H1 (cell line): ENCODE measurements at regions not wholly inside any gene's neighbourhood (a gene's known extent, or its start where the extent isn't known, plus 50 kb on each side); places are given as distances from the start of the nearest gene placed in this dataset.

Experiments used
- CTCF ChIA-PET: fragments of 300-600 bp; sonication (Branson Sonifier 250); formaldehyde crosslinking; loops from one replicate; lab custom pipeline; 2021; ENCODE audit not compliant: partially characterized antibody; lab: Charles Lee
- POLR2A ChIA-PET: fragments of 300-600 bp; sonication (Branson Sonifier 250); formaldehyde crosslinking; loops from one replicate; lab custom pipeline; 2021; ENCODE audit warnings: inconsistent platforms; ENCODE audit not compliant: partially characterized antibody; lab: Charles Lee
- DNase-seq, 2 experiments: peaks; one replicate each; pipeline versions ENCODE4 v3.0.0 to v3.0.0-alpha.2; 2010 to 2022; ENCODE audit warnings: low spot score in 2 of 2, low read depth in 1 of 2, mixed read lengths in 1 of 2
- FAIRE-seq: peaks from 2 replicates; lab custom pipeline; 2011; peaks lifted over from hg19 to GRCh38; lab: Jason Lieb, UNC
- H2AFZ ChIP-seq: 2 replicates; pipeline ENCODE4 v1.8.1; 2012; ENCODE audit warnings: low read length, inconsistent platforms
- H2AK5ac ChIP-seq: 2 replicates; pipeline ENCODE4 v1.6.1; 2013; ENCODE audit warnings: low read depth, low read length
- H2BK120ac ChIP-seq: replicated peaks from 2 replicates; pipeline ENCODE3; 2013; ENCODE audit warnings: low read depth, low read length, inconsistent platforms
- H2BK12ac ChIP-seq: 2 replicates; pipeline ENCODE4 v1.6.1; 2013; ENCODE audit warnings: low read depth, low read length
- H2BK15ac ChIP-seq: 2 replicates; pipeline ENCODE4 v1.6.1; 2013; ENCODE audit warnings: low read length
- H2BK20ac ChIP-seq: 2 replicates; pipeline ENCODE4 v1.6.1; 2013; ENCODE audit warnings: low read length
- H2BK5ac ChIP-seq: 2 replicates; pipeline ENCODE4 v1.6.1; 2013; ENCODE audit warnings: low read depth, low read length
- H3K14ac ChIP-seq: 2 replicates; pipeline ENCODE4 v1.6.1; 2013; ENCODE audit warnings: inconsistent platforms; ENCODE audit not compliant: insufficient read length
- H3K18ac ChIP-seq: 2 replicates; pipeline ENCODE4 v1.6.1; 2013; ENCODE audit warnings: low read length; ENCODE audit errors: extremely low read depth
- H3K23ac ChIP-seq: 2 replicates; pipeline ENCODE4 v1.6.1; 2013; ENCODE audit warnings: inconsistent platforms; ENCODE audit not compliant: insufficient read length
- H3K23me2 ChIP-seq: 2 replicates; pipeline ENCODE4 v1.6.1; 2013; ENCODE audit warnings: low read depth, low read length
- H3K27ac ChIP-seq: 2 replicates; pipeline ENCODE4 v1.6.1; 2011; ENCODE audit warnings: low read depth, low read length, inconsistent platforms
- H3K27me3 ChIP-seq, 4 experiments: replicated peaks in 1 of 4; 1 replicate in 1 of 4; 2 replicates in 3 of 4; pipeline versions ENCODE4 v1.6.1 to v1.8.1; 2011 to 2013; ENCODE audit warnings: low read length in 3 of 4, mild to moderate bottlenecking in 3 of 4, inconsistent platforms in 2 of 4, mixed read lengths in 2 of 4, moderate library complexity in 1 of 4; ENCODE audit not compliant: control insufficient read depth in 3 of 4, insufficient read depth in 3 of 4; ENCODE audit errors: extremely low read depth in 1 of 4
- H3K36me3 ChIP-seq, 4 experiments: 2 replicates each; pipeline versions ENCODE4 v1.6.1 to v1.8.1; 2011 to 2013; ENCODE audit warnings: mild to moderate bottlenecking in 4 of 4, low read length in 3 of 4, moderate library complexity in 2 of 4, control low read depth in 1 of 4, inconsistent platforms in 1 of 4; ENCODE audit not compliant: insufficient read depth in 4 of 4, control insufficient read depth in 2 of 4
- H3K4ac ChIP-seq: replicated peaks from 2 replicates; pipeline ENCODE3; 2013; ENCODE audit warnings: low read length, low read depth, mixed read lengths, inconsistent platforms; ENCODE audit not compliant: insufficient read length
- H3K4me1 ChIP-seq, 4 experiments: replicated peaks in 1 of 4; 1 replicate in 1 of 4; 2 replicates in 3 of 4; pipeline versions ENCODE4 v1.6.1 to v1.8.1; 2011 to 2013; ENCODE audit warnings: low read length in 3 of 4, inconsistent platforms in 2 of 4, mixed read lengths in 1 of 4; ENCODE audit not compliant: insufficient read depth in 4 of 4, control insufficient read depth in 3 of 4
- H3K4me2 ChIP-seq, 2 experiments: 2 replicates each; pipeline versions ENCODE4 v1.6.1 to v1.8.1; 2011 to 2013; ENCODE audit warnings: low read depth in 2 of 2, low read length in 2 of 2, control low read depth in 1 of 2, inconsistent platforms in 1 of 2, mild to moderate bottlenecking in 1 of 2; ENCODE audit not compliant: insufficient read depth in 1 of 2
- H3K4me3 ChIP-seq, 4 experiments: fragments of 200-600, 300-600 bp in 1 of 4; sonication (generic), shearing (Covaris generic), sonication (Bioruptor Twin) in 1 of 4; 2 replicates each; pipeline versions ENCODE4 v1.5.1 to v1.8.1; 2011 to 2016; ENCODE audit warnings: low read length in 4 of 4, low read depth in 3 of 4, control low read depth in 2 of 4, inconsistent platforms in 2 of 4, mild to moderate bottlenecking in 2 of 4, mixed read lengths in 1 of 4, moderate library complexity in 1 of 4; ENCODE audit not compliant: insufficient read depth in 2 of 4; ENCODE audit errors: extremely low read depth in 1 of 4
- H3K56ac ChIP-seq: replicated peaks from 2 replicates; pipeline ENCODE3; 2013; ENCODE audit warnings: low read depth, mild to moderate bottlenecking, mixed read lengths, low read length, inconsistent platforms; ENCODE audit not compliant: insufficient read length
- H3K79me1 ChIP-seq: 2 replicates; pipeline ENCODE4 v1.6.1; 2013; ENCODE audit warnings: low read depth, low read length, control low read depth
- H3K79me2 ChIP-seq, 2 experiments: 2 replicates each; pipeline versions ENCODE4 v1.6.1 to v1.8.1; 2012 to 2013; ENCODE audit warnings: low read length in 2 of 2, mild to moderate bottlenecking in 2 of 2, inconsistent platforms in 1 of 2; ENCODE audit not compliant: insufficient read depth in 2 of 2, control insufficient read depth in 1 of 2
- H3K9ac ChIP-seq, 4 experiments: replicated peaks in 1 of 4; 1 replicate in 1 of 4; 2 replicates in 3 of 4; pipeline versions ENCODE4 v1.6.1 to v1.8.1; 2011 to 2013; ENCODE audit warnings: low read depth in 3 of 4, low read length in 3 of 4, control low read depth in 2 of 4, mild to moderate bottlenecking in 2 of 4, moderate library complexity in 2 of 4, inconsistent platforms in 1 of 4; ENCODE audit errors: extremely low read depth in 1 of 4
- H3K9me3 ChIP-seq, 2 experiments: 2 replicates each; pipeline versions ENCODE4 v1.6.1 to v1.8.1; 2012 to 2013; ENCODE audit warnings: mild to moderate bottlenecking in 2 of 2, moderate library complexity in 2 of 2, control low read depth in 1 of 2, inconsistent platforms in 1 of 2, low read depth in 1 of 2, low read length in 1 of 2, mixed read lengths in 1 of 2; ENCODE audit not compliant: insufficient read depth in 2 of 2
- H4K20me1 ChIP-seq, 2 experiments: replicated peaks in 1 of 2; 2 replicates each; pipeline versions ENCODE3 to v1.8.1; 2011 to 2013; ENCODE audit warnings: inconsistent platforms in 2 of 2, low read length in 2 of 2, mild to moderate bottlenecking in 1 of 2; ENCODE audit not compliant: insufficient read depth in 2 of 2, control insufficient read depth in 1 of 2
- H4K5ac ChIP-seq: 2 replicates; pipeline ENCODE4 v1.6.1; 2013; ENCODE audit warnings: low read length, low read depth, mixed read lengths, inconsistent platforms; ENCODE audit not compliant: insufficient read length
- H4K8ac ChIP-seq: 2 replicates; pipeline ENCODE4 v1.8.0; 2013; ENCODE audit warnings: mild to moderate bottlenecking, moderate library complexity, low read length, inconsistent platforms; ENCODE audit not compliant: insufficient read depth; ENCODE audit errors: extremely low read depth
- H4K91ac ChIP-seq: replicated peaks from 2 replicates; pipeline ENCODE3; 2013; ENCODE audit warnings: low read length, mixed read lengths, inconsistent platforms; ENCODE audit not compliant: insufficient read length
- BRCA1 ChIP-seq: IDR thresholded peaks from 2 replicates; pipeline ENCODE4 v1.6.1; 2012; ENCODE audit warnings: low read depth, low read length, improper control_type of control experiment
- CEBPB ChIP-seq: IDR thresholded peaks from 2 replicates; pipeline ENCODE4 v1.6.1; 2012; ENCODE audit warnings: low read depth, low read length
- KDM5A ChIP-seq: fragments of 200-600 bp; IDR thresholded peaks from 2 replicates; pipeline ENCODE4 v1.7.1; 2012; ENCODE audit warnings: mild to moderate bottlenecking, low read length, inconsistent platforms, mixed read lengths
- NRF1 ChIP-seq: IDR thresholded peaks from 2 replicates; pipeline ENCODE4 v1.6.1; 2011; ENCODE audit warnings: mild to moderate bottlenecking, low read depth, low read length, improper control_type of control experiment
- POLR2A ChIP-seq, 2 experiments: IDR thresholded peaks; 1 replicate in 1 of 2; 2 replicates in 1 of 2; pipeline ENCODE4 v1.6.1; 2011; ENCODE audit warnings: low read depth in 2 of 2, low read length in 2 of 2, mild to moderate bottlenecking in 2 of 2; ENCODE audit errors: control extremely low read depth in 1 of 2
- RAD21 ChIP-seq, 2 experiments: IDR thresholded peaks in 1 of 2; conservative IDR thresholded peaks in 1 of 2; 2 replicates each; pipeline ENCODE4 v1.6.1; 2011; ENCODE audit warnings: low read depth in 2 of 2, low read length in 2 of 2, improper control_type of control experiment in 1 of 2, inconsistent platforms in 1 of 2, mild to moderate bottlenecking in 1 of 2, moderate library complexity in 1 of 2
- TEAD4 ChIP-seq: IDR thresholded peaks from 2 replicates; pipeline ENCODE4 v1.6.1; 2012; ENCODE audit warnings: low read depth, low read length, inconsistent platforms, mixed read lengths
- WGBS, 2 experiments: shearing (Covaris generic) in 1 of 2; methylation state at CpG; one replicate each; pipeline versions ENCODE4 v1.1.6 to v1.1.7; 2013 to 2015; ENCODE audit warnings: low lambda C conversion rate in 2 of 2, mixed read lengths in 2 of 2, inconsistent platforms in 1 of 2, low coverage in 1 of 2, missing lambda C conversion rate in 1 of 2; ENCODE audit not compliant: insufficient replicate concordance in 2 of 2, insufficient coverage in 1 of 2, insufficient read length in 1 of 2; ENCODE audit errors: extremely low coverage in 1 of 2, missing lambda C conversion rate in 1 of 2; 5-methylcytosine and 5-hydroxymethylcytosine counted together

GRCh38 chr1:69213644-69214043, 354.1 kb upstream of the LRRC7 start:
- H3K79me2 ChIP-seq, result no peaks in the 10 kb centered on the region
- no peak overlapping the region for H3K4me2 ChIP-seq
- no peaks in the 10 kb centered on the region for H3K4me1 ChIP-seq
- H2BK120ac ChIP-seq, result no peak overlapping the region
- CTCF ChIA-PET, result interaction anchor here (0.8 to 1.1 kb wide), 2 partner anchors 13 to 524 kb away, joined by 3 read pairs; no protein-coding TSS in a partner anchor
- H4K91ac ChIP-seq, result no peak overlapping the region
- no peak overlapping the region for H2BK12ac ChIP-seq
- H3K23me2 ChIP-seq, result no peaks in the 10 kb centered on the region
- no peak overlapping the region for H2BK5ac ChIP-seq
- no peak overlapping the region for H3K27ac ChIP-seq
- no peaks in the 10 kb centered on the region for H3K27me3 ChIP-seq
- H3K9me3 ChIP-seq, result no peaks in the 10 kb centered on the region
- H3K14ac ChIP-seq, result no peak overlapping the region
- no peak overlapping the region for H4K8ac ChIP-seq
- DNase-seq (no peak), FAIRE-seq (no peak)
- no peak overlapping the region for H3K23ac ChIP-seq
- H3K79me1 ChIP-seq, result no peaks in the 10 kb centered on the region
- no peak overlapping the region for H3K18ac ChIP-seq
- WGBS, 2 experiments, result 89% methylated on average over 4 of the region's 4 CpGs; no CpG with 5 or more reads in 1 of the 2 experiments
- H3K56ac ChIP-seq, result no peak overlapping the region
- H2AFZ ChIP-seq, result no peak overlapping the region
- no peak overlapping the region for H2BK20ac ChIP-seq
- H3K4ac ChIP-seq, result no peak overlapping the region
- H3K4me3 ChIP-seq, result no peak overlapping the region
- no peaks in the 10 kb centered on the region for H3K36me3 ChIP-seq
- no peak overlapping the region for H4K5ac ChIP-seq
- H2AK5ac ChIP-seq, result no peak overlapping the region
- H2BK15ac ChIP-seq, result no peak overlapping the region
- POLR2A ChIA-PET, result no interaction called here
- no peaks in the 10 kb centered on the region for H4K20me1 ChIP-seq
- H3K9ac ChIP-seq, result no peak overlapping the region
- no peak for TF ChIP-seq POLR2A (IDR thresholded peaks at IDR 0.05; ENCODE audit: control extremely low read depth in 1 of 2, low read depth in 2 of 2, low read length in 2 of 2)
- no peak for TF ChIP-seq RAD21 (IDR thresholded peaks at IDR 0.05 in 1 of 2, conservative IDR thresholded peaks at IDR 0.05 in 1 of 2; ENCODE audit: low read depth in 2 of 2, low read length in 2 of 2)
- TF ChIP-seq KDM5A, result no peak
- no peak for TF ChIP-seq CEBPB
- TF ChIP-seq NRF1, result no peak
- no peak for TF ChIP-seq BRCA1
- TF ChIP-seq TEAD4, result no peak
